DOHH2 (cell line): ENCODE measurements at regions not wholly inside any gene's neighbourhood (a gene's known extent, or its start where the extent isn't known, plus 50 kb on each side); places are given as distances from the start of the nearest gene placed in this dataset.

Source experiments
- H3F3A ChIP-seq: fragments of 200-600 bp; sonication (generic), shearing (Covaris generic); 2 replicates; pipeline ENCODE4 v1.6.0; 2016; ENCODE audit warnings: antibody characterized with exemption, mild to moderate bottlenecking; ENCODE audit not compliant: control insufficient read depth, insufficient read depth
- H3K27ac ChIP-seq: fragments of 200-600 bp; sonication (generic); 2 replicates; pipeline ENCODE4 v1.5.1; 2014; ENCODE audit warnings: low read depth, mild to moderate bottlenecking, low read length, moderate library complexity
- H3K27me3 ChIP-seq: fragments of 200-600 bp; sonication (generic); 2 replicates; pipeline ENCODE4 v1.6.1; 2014; ENCODE audit warnings: mild to moderate bottlenecking, low read length, mixed read lengths; ENCODE audit not compliant: control insufficient read depth
- H3K36me3 ChIP-seq: fragments of 200-600 bp; sonication (generic); 2 replicates; pipeline ENCODE4 v1.6.1; 2014; ENCODE audit warnings: mild to moderate bottlenecking, low read length, moderate library complexity, mixed read lengths; ENCODE audit not compliant: control insufficient read depth
- H3K4me1 ChIP-seq: fragments of 200-600 bp; sonication (generic); 2 replicates; pipeline ENCODE4 v1.6.1; 2014; ENCODE audit warnings: mild to moderate bottlenecking, low read length, mixed read lengths; ENCODE audit not compliant: control insufficient read depth
- H3K4me2 ChIP-seq: fragments of 200-600 bp; sonication (generic); 2 replicates; pipeline ENCODE4 v1.6.0; 2014; ENCODE audit warnings: mild to moderate bottlenecking, low read length, moderate library complexity
- H3K4me3 ChIP-seq: fragments of 200-600 bp; sonication (generic); 2 replicates; pipeline ENCODE4 v1.5.1; 2014; ENCODE audit warnings: mild to moderate bottlenecking, low read length, mixed read lengths
- H3K79me2 ChIP-seq: fragments of 200-600 bp; sonication (generic); 2 replicates; pipeline ENCODE4 v1.6.1; 2014; ENCODE audit warnings: mild to moderate bottlenecking, low read length, mixed read lengths; ENCODE audit not compliant: control insufficient read depth
- H3K9me2 ChIP-seq: fragments of 200-600 bp; sonication (generic); replicated peaks from 2 replicates; pipeline ENCODE4 v1.6.1; 2014; ENCODE audit warnings: mild to moderate bottlenecking, low read length, mixed read lengths; ENCODE audit not compliant: control insufficient read depth
- H3K9me3 ChIP-seq: fragments of 200-600 bp; sonication (generic); 2 replicates; pipeline ENCODE4 v1.6.1; 2014; ENCODE audit warnings: antibody characterized with exemption, low read length, mixed read lengths; ENCODE audit not compliant: control insufficient read depth, insufficient read depth
- H4K20me1 ChIP-seq: fragments of 200-600 bp; sonication (generic); 2 replicates; pipeline ENCODE4 v1.6.0; 2014; ENCODE audit warnings: low read depth, mild to moderate bottlenecking, antibody characterized with exemption, low read length, moderate library complexity; ENCODE audit not compliant: control insufficient read depth, insufficient read depth
- EZH2phosphoT487 ChIP-seq: fragments of 200-600 bp; sonication (generic); IDR thresholded peaks from 2 replicates; pipeline ENCODE4 v1.6.1; 2017; ENCODE audit warnings: borderline replicate concordance, mild to moderate bottlenecking, antibody characterized with exemption, low read length, moderate library complexity, mixed read lengths
- TF ChIP-seq, protein P1 (sequence below): fragments of 200-600 bp; sonication (generic); IDR thresholded peaks from one replicate; pipeline ENCODE4 v1.5.1; 2014; ENCODE audit warnings: antibody characterized with exemption, mild to moderate bottlenecking, low read depth, low read length; ENCODE audit not compliant: poor library complexity, severe bottlenecking

DNA sequence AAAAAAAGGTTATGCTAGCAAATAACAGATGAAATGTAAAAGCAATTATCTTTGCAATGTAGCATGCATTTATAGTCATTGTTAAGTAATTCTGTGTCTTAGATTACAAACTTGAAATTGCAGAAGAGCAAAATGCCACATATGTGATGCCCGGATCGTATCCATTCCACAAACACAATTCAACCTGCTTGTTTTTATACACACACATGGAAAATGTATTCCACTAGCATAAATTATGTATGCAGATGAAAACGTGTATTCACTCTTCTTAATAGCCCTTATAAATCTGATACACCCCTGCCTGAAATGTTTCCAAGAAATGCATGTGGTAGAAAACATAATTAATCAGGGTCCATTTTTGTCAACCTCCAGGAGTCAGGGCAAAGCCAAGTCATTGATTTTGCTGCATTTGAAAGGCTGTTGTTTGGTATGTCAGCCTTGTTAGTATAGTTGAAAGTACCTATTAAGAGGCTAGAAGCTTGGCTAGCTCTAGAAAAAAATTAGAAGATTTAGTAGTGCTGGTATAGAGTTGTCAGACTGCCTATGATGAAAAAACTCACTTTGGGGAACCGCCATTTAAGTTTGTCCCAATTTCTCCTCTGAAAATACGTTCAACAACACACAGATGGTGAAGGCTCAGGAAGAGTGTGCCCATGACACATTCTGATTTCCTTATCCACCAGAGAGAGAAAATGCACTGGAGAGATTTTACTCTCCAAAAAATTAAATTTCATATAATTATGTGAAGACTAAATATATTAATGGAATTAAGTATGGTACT, 69.2 kb upstream of the TMC3 start:
- TF ChIP-seq, protein P1, sequence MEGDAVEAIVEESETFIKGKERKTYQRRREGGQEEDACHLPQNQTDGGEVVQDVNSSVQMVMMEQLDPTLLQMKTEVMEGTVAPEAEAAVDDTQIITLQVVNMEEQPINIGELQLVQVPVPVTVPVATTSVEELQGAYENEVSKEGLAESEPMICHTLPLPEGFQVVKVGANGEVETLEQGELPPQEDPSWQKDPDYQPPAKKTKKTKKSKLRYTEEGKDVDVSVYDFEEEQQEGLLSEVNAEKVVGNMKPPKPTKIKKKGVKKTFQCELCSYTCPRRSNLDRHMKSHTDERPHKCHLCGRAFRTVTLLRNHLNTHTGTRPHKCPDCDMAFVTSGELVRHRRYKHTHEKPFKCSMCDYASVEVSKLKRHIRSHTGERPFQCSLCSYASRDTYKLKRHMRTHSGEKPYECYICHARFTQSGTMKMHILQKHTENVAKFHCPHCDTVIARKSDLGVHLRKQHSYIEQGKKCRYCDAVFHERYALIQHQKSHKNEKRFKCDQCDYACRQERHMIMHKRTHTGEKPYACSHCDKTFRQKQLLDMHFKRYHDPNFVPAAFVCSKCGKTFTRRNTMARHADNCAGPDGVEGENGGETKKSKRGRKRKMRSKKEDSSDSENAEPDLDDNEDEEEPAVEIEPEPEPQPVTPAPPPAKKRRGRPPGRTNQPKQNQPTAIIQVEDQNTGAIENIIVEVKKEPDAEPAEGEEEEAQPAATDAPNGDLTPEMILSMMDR, result no peak
- TF ChIP-seq EZH2phosphoT487, result no peak
- Histone ChIP-seq H3F3A (no peaks in the 10 kb centered on the region), H3K4me2 (no peak overlapping the region), H3K27me3 (no peaks in the 10 kb centered on the region), H3K36me3 (no peaks in the 10 kb centered on the region), H3K79me2 (no peaks in the 10 kb centered on the region), H3K27ac (no peak overlapping the region), H3K4me1 (no peaks in the 10 kb centered on the region), H4K20me1 (no peaks in the 10 kb centered on the region), H3K4me3 (no peak overlapping the region), H3K9me3 (no peaks in the 10 kb centered on the region), H3K9me2 (no peaks in the 10 kb centered on the region)

DNA sequence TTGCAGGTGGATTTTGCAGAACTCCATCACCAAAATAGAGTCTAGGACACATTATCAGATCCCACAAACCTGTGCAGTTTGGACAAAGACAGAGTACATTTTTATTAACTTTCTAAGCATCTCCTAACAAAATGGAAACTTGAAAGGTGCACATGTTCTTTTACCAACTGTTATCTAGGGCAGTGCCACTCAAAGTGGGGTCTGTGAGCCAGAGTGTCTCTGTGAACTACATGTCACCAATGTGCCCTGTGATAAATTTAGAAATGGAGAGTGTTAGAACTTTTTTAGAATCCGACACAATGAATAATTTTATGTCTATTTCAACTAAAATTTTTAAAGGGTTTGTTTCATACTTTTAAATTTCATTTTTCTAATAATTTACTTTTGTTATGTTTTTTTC, 68.4 kb upstream of the TMC3 start:
- no peak for TF ChIP-seq EZH2phosphoT487
- TF ChIP-seq, protein P1, result no peak
- Histone ChIP-seq H3K4me3 (no peak overlapping the region), H3K4me2 (no peak overlapping the region), H3K9me2 (no peaks in the 10 kb centered on the region), H3K27ac (no peak overlapping the region), H3K27me3 (no peaks in the 10 kb centered on the region), H3K36me3 (no peaks in the 10 kb centered on the region), H4K20me1 (no peaks in the 10 kb centered on the region), H3K9me3 (no peaks in the 10 kb centered on the region), H3F3A (no peaks in the 10 kb centered on the region), H3K4me1 (no peaks in the 10 kb centered on the region), H3K79me2 (no peaks in the 10 kb centered on the region)

DNA sequence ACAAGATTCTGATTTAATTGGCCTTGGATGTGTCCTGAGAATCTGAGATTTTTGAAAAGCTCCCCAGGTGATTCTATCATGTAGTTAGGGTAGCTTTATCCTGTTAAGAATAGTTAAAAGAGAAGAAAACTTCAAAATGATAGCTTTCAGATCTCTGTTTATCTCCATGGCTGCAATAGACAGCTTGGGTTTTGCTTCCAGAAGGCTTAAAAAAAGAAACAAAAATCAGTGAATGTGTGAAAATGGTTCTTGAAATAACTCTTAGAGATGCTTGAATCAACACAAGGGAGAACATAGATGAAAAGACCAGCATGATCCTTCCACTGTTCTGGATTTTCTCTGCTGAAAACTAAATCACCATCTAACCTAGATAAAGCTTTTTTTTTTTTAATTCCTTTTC, 60.8 kb upstream of the TMC3 start:
- no peak for TF ChIP-seq EZH2phosphoT487
- TF ChIP-seq, protein P1, result no peak
- H4K20me1 ChIP-seq, result no peaks in the 10 kb centered on the region
- no peaks in the 10 kb centered on the region for H3K79me2 ChIP-seq
- H3K4me2 ChIP-seq, result no peak overlapping the region
- no peak overlapping the region for H3K4me3 ChIP-seq
- no peaks in the 10 kb centered on the region for H3K9me3 ChIP-seq
- no peak overlapping the region for H3K27ac ChIP-seq
- no peaks in the 10 kb centered on the region for H3K36me3 ChIP-seq
- no peaks in the 10 kb centered on the region for H3K9me2 ChIP-seq
- no peaks in the 10 kb centered on the region for H3F3A ChIP-seq
- peaks cover 19% of the 10 kb centered on the region for H3K27me3 ChIP-seq
- no peaks in the 10 kb centered on the region for H3K4me1 ChIP-seq
